HL-60 (cell line): ENCODE measurements at regions not wholly inside any gene's neighbourhood (a gene's known extent, or its start where the extent isn't known, plus 50 kb on each side); places are given as distances from the start of the nearest gene placed in this dataset.

Experiments
- DNase-seq, 2 experiments: peaks; one replicate each; pipeline ENCODE4 v3.0.0-alpha.2; 2010 to 2020; ENCODE audit warnings: low read depth in 1 of 2, low spot score in 1 of 2
- H3K27ac ChIP-seq: fragments of 250-450 bp; sonication (Bioruptor Pico); replicated peaks from 2 replicates; pipeline ENCODE4 v1.5.1; 2020; ENCODE audit warnings: mild to moderate bottlenecking, moderate library complexity
- H3K27me3 ChIP-seq: fragments of 250-450 bp; sonication (Bioruptor Pico); 2 replicates; pipeline ENCODE4 v1.5.1; 2021; ENCODE audit warnings: mild to moderate bottlenecking, moderate library complexity; ENCODE audit not compliant: insufficient read depth, poor library complexity, severe bottlenecking
- H3K4me3 ChIP-seq: replicated peaks from 2 replicates; pipeline ENCODE4 v1.5.1; 2011; ENCODE audit warnings: mild to moderate bottlenecking, control low read depth, low read length; ENCODE audit not compliant: insufficient read depth
- CTCF ChIP-seq: IDR thresholded peaks from one replicate; pipeline ENCODE4 v1.5.1; 2011; ENCODE audit warnings: low read length, control low read depth, inconsistent platforms; ENCODE audit not compliant: insufficient read depth
- GABPA ChIP-seq: IDR thresholded peaks from 2 replicates; pipeline ENCODE4 v1.6.1; 2012; ENCODE audit warnings: low read depth
- POLR2AphosphoS5 ChIP-seq: IDR thresholded peaks from 2 replicates; pipeline ENCODE4 v1.6.1; 2012; ENCODE audit warnings: low read depth
- SPI1 ChIP-seq: IDR thresholded peaks from 2 replicates; pipeline ENCODE4 v1.6.1; 2012; ENCODE audit warnings: low read depth, mild to moderate bottlenecking, borderline replicate concordance
- TF ChIP-seq, protein P1 (sequence below): IDR thresholded peaks from 2 replicates; pipeline ENCODE4 v1.6.1; 2012; ENCODE audit warnings: low read depth; ENCODE audit not compliant: insufficient replicate concordance

GRCh38 chr12:11958221-11959091 is 112.3 kb upstream of the BCL2L14 start:
- DNase-seq: peak in 1 of 2 experiments; percentile 5
- no peak overlapping the region for H3K27ac ChIP-seq
- H3K27me3 ChIP-seq: no peaks in the 10 kb centered on the region
- TF ChIP-seq, protein P1, sequence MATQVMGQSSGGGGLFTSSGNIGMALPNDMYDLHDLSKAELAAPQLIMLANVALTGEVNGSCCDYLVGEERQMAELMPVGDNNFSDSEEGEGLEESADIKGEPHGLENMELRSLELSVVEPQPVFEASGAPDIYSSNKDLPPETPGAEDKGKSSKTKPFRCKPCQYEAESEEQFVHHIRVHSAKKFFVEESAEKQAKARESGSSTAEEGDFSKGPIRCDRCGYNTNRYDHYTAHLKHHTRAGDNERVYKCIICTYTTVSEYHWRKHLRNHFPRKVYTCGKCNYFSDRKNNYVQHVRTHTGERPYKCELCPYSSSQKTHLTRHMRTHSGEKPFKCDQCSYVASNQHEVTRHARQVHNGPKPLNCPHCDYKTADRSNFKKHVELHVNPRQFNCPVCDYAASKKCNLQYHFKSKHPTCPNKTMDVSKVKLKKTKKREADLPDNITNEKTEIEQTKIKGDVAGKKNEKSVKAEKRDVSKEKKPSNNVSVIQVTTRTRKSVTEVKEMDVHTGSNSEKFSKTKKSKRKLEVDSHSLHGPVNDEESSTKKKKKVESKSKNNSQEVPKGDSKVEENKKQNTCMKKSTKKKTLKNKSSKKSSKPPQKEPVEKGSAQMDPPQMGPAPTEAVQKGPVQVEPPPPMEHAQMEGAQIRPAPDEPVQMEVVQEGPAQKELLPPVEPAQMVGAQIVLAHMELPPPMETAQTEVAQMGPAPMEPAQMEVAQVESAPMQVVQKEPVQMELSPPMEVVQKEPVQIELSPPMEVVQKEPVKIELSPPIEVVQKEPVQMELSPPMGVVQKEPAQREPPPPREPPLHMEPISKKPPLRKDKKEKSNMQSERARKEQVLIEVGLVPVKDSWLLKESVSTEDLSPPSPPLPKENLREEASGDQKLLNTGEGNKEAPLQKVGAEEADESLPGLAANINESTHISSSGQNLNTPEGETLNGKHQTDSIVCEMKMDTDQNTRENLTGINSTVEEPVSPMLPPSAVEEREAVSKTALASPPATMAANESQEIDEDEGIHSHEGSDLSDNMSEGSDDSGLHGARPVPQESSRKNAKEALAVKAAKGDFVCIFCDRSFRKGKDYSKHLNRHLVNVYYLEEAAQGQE: no peak
- TF ChIP-seq SPI1 (no peak), POLR2AphosphoS5 (no peak), CTCF (no peak), GABPA (no peak)
- H3K4me3 ChIP-seq: no peak overlapping the region

DNA sequence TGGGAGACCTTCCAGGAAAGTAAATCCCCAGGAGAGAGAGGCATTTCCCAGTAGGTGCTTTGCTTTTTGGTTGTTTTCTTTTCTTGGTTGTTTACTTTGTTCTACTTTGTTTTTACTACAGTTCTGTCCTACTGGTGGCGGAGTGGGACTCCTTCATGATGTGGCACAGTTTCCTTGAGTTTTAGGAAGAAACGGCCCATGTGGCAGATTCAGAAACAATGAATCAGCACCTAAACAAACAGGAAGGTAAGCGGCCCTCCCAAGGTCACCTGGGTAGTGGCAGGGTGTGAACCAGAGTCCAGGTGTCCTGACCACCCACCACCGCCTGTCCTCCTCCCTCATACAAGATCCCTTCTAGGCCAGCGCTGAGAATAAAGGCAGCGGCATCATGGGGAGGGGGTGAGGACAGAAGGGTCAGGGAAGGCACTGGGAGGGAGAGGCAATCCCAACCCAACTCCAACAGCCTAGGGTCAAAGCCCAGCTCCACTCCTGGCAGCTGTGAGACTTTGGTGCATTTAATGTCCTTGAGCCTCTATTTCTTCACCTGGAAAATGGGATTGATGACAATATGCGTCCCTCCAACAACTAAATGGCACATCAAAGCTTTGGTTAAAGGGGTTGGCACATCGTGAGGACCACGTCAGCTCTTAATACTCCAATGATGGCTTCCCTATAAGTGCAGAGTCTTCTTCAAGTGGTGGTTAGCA is 111.5 kb upstream of the BCL2L14 start:
- no peak for DNase-seq
- TF ChIP-seq, protein P1: no peak
- TF ChIP-seq SPI1 (no peak), CTCF (no peak), GABPA (no peak), POLR2AphosphoS5 (no peak)
- Histone ChIP-seq H3K27me3 (no peaks in the 10 kb centered on the region), H3K4me3 (no peak overlapping the region), H3K27ac (no peak overlapping the region)

GRCh38 chr12:11960646-11961045 is 110.1 kb upstream of the BCL2L14 start:
- H3K27ac ChIP-seq: no peak overlapping the region
- no peaks in the 10 kb centered on the region for H3K27me3 ChIP-seq
- no peak overlapping the region for H3K4me3 ChIP-seq
- no peak for DNase-seq
- TF ChIP-seq POLR2AphosphoS5 (no peak), CTCF (no peak), SPI1 (no peak), GABPA (no peak)
- TF ChIP-seq, protein P1: no peak
